Vagina (tissue), 2 donors: ENCODE measurements at regions not wholly inside any gene's neighbourhood (a gene's known extent, or its start where the extent isn't known, plus 50 kb on each side); places are given as distances from the start of the nearest gene placed in this dataset.

Source experiments
- DNase-seq, 2 donors: peaks; one replicate each; pipeline ENCODE4 v3.0.0-alpha.2; 2017; ENCODE audit errors: extremely low spot score in 2 of 2
- H3K27ac ChIP-seq: fragments of 200-600 bp; sonication (generic); one replicate; pipeline ENCODE4 v1.5.1; 2019
- H3K27me3 ChIP-seq: fragments of 200-600 bp; sonication (generic); one replicate; pipeline ENCODE4 v1.5.1; 2019
- H3K36me3 ChIP-seq, 2 donors: fragments of 200-600 bp; sonication (generic); one replicate each; pipeline ENCODE4 v1.5.1; 2017 to 2019
- H3K4me1 ChIP-seq: fragments of 200-600 bp; sonication (generic); one replicate; pipeline ENCODE4 v1.5.1; 2019
- H3K4me3 ChIP-seq, 2 donors: fragments of 200-600 bp; sonication (generic); 1 replicate in 1 of 2; 2 replicates in 1 of 2; pipeline ENCODE4 v1.5.1; 2016 to 2019
- H3K9me3 ChIP-seq: fragments of 200-600 bp; sonication (generic); one replicate; pipeline ENCODE4 v1.5.1; 2019
- CTCF ChIP-seq, 3 experiments: fragments of 450-650 bp in 2 of 3; fragments of 200-600 bp in 1 of 3; sonication (generic) in 1 of 3; IDR thresholded peaks; one replicate each; pipeline ENCODE4 v1.5.1; 2017 to 2019; ENCODE audit warnings: antibody characterized with exemption in 3 of 3, mild to moderate bottlenecking in 2 of 3, moderate library complexity in 2 of 3
- POLR2A ChIP-seq, 2 donors: fragments of 450-650 bp; IDR thresholded peaks; one replicate each; pipeline ENCODE4 v1.6.1; 2017; ENCODE audit warnings: antibody characterized with exemption in 2 of 2, mild to moderate bottlenecking in 2 of 2, moderate library complexity in 2 of 2
- POLR2AphosphoS5 ChIP-seq, 2 donors: sonication (generic); formaldehyde crosslinking; IDR thresholded peaks; one replicate each; pipeline ENCODE4 v1.9.0; 2017; ENCODE audit warnings: antibody characterized with exemption in 2 of 2, mild to moderate bottlenecking in 2 of 2, low read depth in 1 of 2; ENCODE audit not compliant: insufficient read depth in 1 of 2
- intact Hi-C: fragments of 100-400 bp; cut with DNase I; formaldehyde crosslinking; loops from one replicate; pipeline ENCODE4 v1.15.1; 2023

GRCh38 chr10:4337563-4337962, 488.4 kb upstream of the AKR1E2 start:
- no peak for DNase-seq
- no peaks in the 10 kb centered on the region for H3K27me3 ChIP-seq
- H3K27ac ChIP-seq: no peak overlapping the region
- H3K9me3 ChIP-seq: no peaks in the 10 kb centered on the region
- no peaks in the 10 kb centered on the region for H3K4me1 ChIP-seq
- H3K4me3 ChIP-seq: no peak overlapping the region
- no peaks in the 10 kb centered on the region for H3K36me3 ChIP-seq
- intact Hi-C loops: no loop called here
- no peak for TF ChIP-seq CTCF (IDR thresholded peaks at IDR 0.05)
- no peak for TF ChIP-seq POLR2AphosphoS5 (IDR thresholded peaks at IDR 0.05; ENCODE audit: insufficient read depth in 1 of 2, low read depth in 1 of 2)
- no peak for TF ChIP-seq POLR2A (IDR thresholded peaks at IDR 0.05)

- Histone ChIP-seq H3K27me3 (no peaks in the 10 kb centered on the region), H3K36me3 (no peaks in the 10 kb centered on the region), H3K9me3 (no peaks in the 10 kb centered on the region), H3K27ac (no peak overlapping the region), H3K4me3 (no peak overlapping the region), H3K4me1 (no peaks in the 10 kb centered on the region)
- intact Hi-C loops: no loop called here
- DNase-seq: no peak
- TF ChIP-seq CTCF (IDR thresholded peaks at IDR 0.05): no peak
- no peak for TF ChIP-seq POLR2A (IDR thresholded peaks at IDR 0.05)
Measured at GRCh38 chr10:4334871-4335270, 491.1 kb upstream of the AKR1E2 start.

GRCh38 chr10:4334015-4334414, 492.0 kb upstream of the AKR1E2 start:
- no peaks in the 10 kb centered on the region for H3K9me3 ChIP-seq
- DNase-seq: no peak

GRCh38 chr10:4333459-4333894, 492.5 kb upstream of the AKR1E2 start:
- intact Hi-C loops: no loop called here
- TF ChIP-seq POLR2A (IDR thresholded peaks at IDR 0.05) (no peak), POLR2AphosphoS5 (IDR thresholded peaks at IDR 0.05; ENCODE audit: insufficient read depth in 1 of 2, low read depth in 1 of 2) (no peak), CTCF (IDR thresholded peaks at IDR 0.05) (no peak)
- Histone ChIP-seq H3K27me3 (no peaks in the 10 kb centered on the region), H3K4me3 (no peak overlapping the region), H3K4me1 (no peaks in the 10 kb centered on the region), H3K36me3 (no peaks in the 10 kb centered on the region), H3K27ac (no peak overlapping the region), H3K9me3 (no peaks in the 10 kb centered on the region)
- no peak for DNase-seq

More at GRCh38 chr10:4334015-4334414, 492.0 kb upstream of the AKR1E2 start:
- Histone ChIP-seq H3K4me3 (no peak overlapping the region), H3K27ac (no peak overlapping the region), H3K27me3 (no peaks in the 10 kb centered on the region), H3K36me3 (no peaks in the 10 kb centered on the region), H3K4me1 (no peaks in the 10 kb centered on the region)
- intact Hi-C loops: no loop called here
- TF ChIP-seq CTCF (IDR thresholded peaks at IDR 0.05): no peak
- no peak for TF ChIP-seq POLR2A (IDR thresholded peaks at IDR 0.05)
- TF ChIP-seq POLR2AphosphoS5 (IDR thresholded peaks at IDR 0.05; ENCODE audit: insufficient read depth in 1 of 2, low read depth in 1 of 2): no peak

GRCh38 chr10:4332764-4333458, 493.1 kb upstream of the AKR1E2 start:
- H3K36me3 ChIP-seq: no peaks in the 10 kb centered on the region
- no peak for TF ChIP-seq POLR2AphosphoS5 (IDR thresholded peaks at IDR 0.05; ENCODE audit: insufficient read depth in 1 of 2, low read depth in 1 of 2)
- no peak for TF ChIP-seq CTCF (IDR thresholded peaks at IDR 0.05)
- no peak for TF ChIP-seq POLR2A (IDR thresholded peaks at IDR 0.05)
- H3K4me3 ChIP-seq: no peak overlapping the region
- H3K4me1 ChIP-seq: no peaks in the 10 kb centered on the region
- intact Hi-C loops: no loop called here
- no peaks in the 10 kb centered on the region for H3K9me3 ChIP-seq
- H3K27me3 ChIP-seq: no peaks in the 10 kb centered on the region
- DNase-seq: no peak
- no peak overlapping the region for H3K27ac ChIP-seq
